ENCODE measurements at regions not wholly inside any gene's neighbourhood (a gene's known extent, or its start where the extent isn't known, plus 50 kb on each side); places are given as distances from the start of the nearest gene placed in this dataset.
A peak's percentile ranks its signal among the peaks of the same experiment; 100 is the strongest.

DNA sequence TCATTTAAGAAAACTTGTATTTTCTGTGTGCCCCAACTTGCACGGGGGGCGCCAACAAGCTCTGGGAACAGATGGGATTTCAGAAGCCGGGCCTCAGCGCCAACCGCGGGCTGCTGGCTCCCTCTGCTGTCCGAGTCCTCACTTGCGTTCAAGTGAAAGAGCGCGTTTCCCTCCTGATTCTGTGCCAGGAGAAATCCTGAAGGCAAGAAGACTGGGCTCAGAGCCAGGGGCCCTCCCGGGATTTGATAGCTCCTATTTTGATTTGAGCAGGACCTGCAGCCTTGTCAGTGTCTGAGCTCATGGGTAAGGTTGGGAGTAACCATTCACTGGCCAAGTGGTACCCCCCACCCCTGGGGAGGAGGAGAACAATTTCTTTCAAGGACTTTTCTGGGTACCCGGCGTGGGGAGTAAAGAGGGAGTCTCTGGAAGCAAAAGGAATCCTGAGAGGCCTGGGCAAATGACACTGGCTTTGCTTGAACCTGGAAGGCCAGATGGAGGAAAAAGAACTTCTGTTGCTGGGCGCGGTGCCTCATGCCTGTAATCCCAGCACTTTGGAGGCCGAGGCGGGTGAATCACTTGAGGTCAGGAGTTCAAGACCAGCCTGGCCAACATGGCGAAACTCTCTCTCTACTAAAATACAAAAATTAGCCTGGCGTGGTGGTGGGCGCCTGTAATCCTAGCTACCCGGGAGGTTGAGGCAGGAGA is 179.0 kb upstream of the RGS6 start:
- DNase-seq (ENCODE audit: low spot score) = peak; percentile 75
- Histone ChIP-seq H3K9ac (ENCODE audit: low read depth in 1 of 2, low read length in 2 of 2) (no peak overlapping the region), H3K36me3 (ENCODE audit: control insufficient read depth in 4 of 4, insufficient read depth in 3 of 4, low read depth in 1 of 4, low read length in 3 of 4) (no peaks in the 10 kb centered on the region), H3K4me1 (ENCODE audit: control insufficient read depth in 4 of 4, insufficient read depth in 4 of 4, low read length in 3 of 4) (peaks cover 0 to 6% (median 4%) of the 10 kb centered on the region in 4 donors), H3K9me3 (ENCODE audit: control insufficient read depth in 4 of 4, low read length in 3 of 4) (peaks cover 0 to 3% (median 0%) of the 10 kb centered on the region in 4 donors), H3K27ac (ENCODE audit: low read depth in 1 of 2, low read length in 2 of 2) (no peak overlapping the region), H3K27me3 (ENCODE audit: control insufficient read depth in 4 of 4, insufficient read depth in 4 of 4, low read length in 3 of 4) (no peaks in the 10 kb centered on the region), H3K4me3 (ENCODE audit: low read depth in 1 of 3, low read length in 3 of 3) (no peak overlapping the region)
- no peak for TF ChIP-seq HNF4A (conservative IDR thresholded peaks at IDR 0.05)
- TF ChIP-seq RAD21 (IDR thresholded peaks at IDR 0.05) = peak; percentile 98 to 99
- TF ChIP-seq, protein P1, sequence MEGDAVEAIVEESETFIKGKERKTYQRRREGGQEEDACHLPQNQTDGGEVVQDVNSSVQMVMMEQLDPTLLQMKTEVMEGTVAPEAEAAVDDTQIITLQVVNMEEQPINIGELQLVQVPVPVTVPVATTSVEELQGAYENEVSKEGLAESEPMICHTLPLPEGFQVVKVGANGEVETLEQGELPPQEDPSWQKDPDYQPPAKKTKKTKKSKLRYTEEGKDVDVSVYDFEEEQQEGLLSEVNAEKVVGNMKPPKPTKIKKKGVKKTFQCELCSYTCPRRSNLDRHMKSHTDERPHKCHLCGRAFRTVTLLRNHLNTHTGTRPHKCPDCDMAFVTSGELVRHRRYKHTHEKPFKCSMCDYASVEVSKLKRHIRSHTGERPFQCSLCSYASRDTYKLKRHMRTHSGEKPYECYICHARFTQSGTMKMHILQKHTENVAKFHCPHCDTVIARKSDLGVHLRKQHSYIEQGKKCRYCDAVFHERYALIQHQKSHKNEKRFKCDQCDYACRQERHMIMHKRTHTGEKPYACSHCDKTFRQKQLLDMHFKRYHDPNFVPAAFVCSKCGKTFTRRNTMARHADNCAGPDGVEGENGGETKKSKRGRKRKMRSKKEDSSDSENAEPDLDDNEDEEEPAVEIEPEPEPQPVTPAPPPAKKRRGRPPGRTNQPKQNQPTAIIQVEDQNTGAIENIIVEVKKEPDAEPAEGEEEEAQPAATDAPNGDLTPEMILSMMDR (IDR thresholded peaks at IDR 0.05; ENCODE audit: low read depth, low read length, missing input control) = peak; percentile 92
- no peak for TF ChIP-seq NR2F2 (IDR thresholded peaks at IDR 0.05)
- TF ChIP-seq FOXA2 (IDR thresholded peaks at IDR 0.05) = no peak
- TF ChIP-seq MAX (IDR thresholded peaks at IDR 0.05) = no peak
- no peak for TF ChIP-seq ATF3 (IDR thresholded peaks at IDR 0.05)
- TF ChIP-seq GABPA (IDR thresholded peaks at IDR 0.05 in 1 of 2, conservative IDR thresholded peaks at IDR 0.05 in 1 of 2) = no peak
- TF ChIP-seq HNF4G (IDR thresholded peaks at IDR 0.05) = no peak
- 33% methylated on average over 21 of the region's 21 CpGs for WGBS

- no peak for DNase-seq (ENCODE audit: low spot score)
- TF ChIP-seq ATF3 (IDR thresholded peaks at IDR 0.05) (no peak), FOXA2 (IDR thresholded peaks at IDR 0.05) (no peak), FOXA1 (IDR thresholded peaks at IDR 0.05) (no peak), RXRA (IDR thresholded peaks at IDR 0.05) (no peak), HNF4G (IDR thresholded peaks at IDR 0.05) (no peak), ZBTB33 (IDR thresholded peaks at IDR 0.05) (no peak), HNF4A (conservative IDR thresholded peaks at IDR 0.05) (no peak), TAF1 (conservative IDR thresholded peaks at IDR 0.05) (no peak), EGR1 (IDR thresholded peaks at IDR 0.05; ENCODE audit: low read depth in 2 of 2) (no peak), YY1 (IDR thresholded peaks at IDR 0.05) (no peak), NR2F2 (IDR thresholded peaks at IDR 0.05) (no peak)
- TF ChIP-seq, protein P2, sequence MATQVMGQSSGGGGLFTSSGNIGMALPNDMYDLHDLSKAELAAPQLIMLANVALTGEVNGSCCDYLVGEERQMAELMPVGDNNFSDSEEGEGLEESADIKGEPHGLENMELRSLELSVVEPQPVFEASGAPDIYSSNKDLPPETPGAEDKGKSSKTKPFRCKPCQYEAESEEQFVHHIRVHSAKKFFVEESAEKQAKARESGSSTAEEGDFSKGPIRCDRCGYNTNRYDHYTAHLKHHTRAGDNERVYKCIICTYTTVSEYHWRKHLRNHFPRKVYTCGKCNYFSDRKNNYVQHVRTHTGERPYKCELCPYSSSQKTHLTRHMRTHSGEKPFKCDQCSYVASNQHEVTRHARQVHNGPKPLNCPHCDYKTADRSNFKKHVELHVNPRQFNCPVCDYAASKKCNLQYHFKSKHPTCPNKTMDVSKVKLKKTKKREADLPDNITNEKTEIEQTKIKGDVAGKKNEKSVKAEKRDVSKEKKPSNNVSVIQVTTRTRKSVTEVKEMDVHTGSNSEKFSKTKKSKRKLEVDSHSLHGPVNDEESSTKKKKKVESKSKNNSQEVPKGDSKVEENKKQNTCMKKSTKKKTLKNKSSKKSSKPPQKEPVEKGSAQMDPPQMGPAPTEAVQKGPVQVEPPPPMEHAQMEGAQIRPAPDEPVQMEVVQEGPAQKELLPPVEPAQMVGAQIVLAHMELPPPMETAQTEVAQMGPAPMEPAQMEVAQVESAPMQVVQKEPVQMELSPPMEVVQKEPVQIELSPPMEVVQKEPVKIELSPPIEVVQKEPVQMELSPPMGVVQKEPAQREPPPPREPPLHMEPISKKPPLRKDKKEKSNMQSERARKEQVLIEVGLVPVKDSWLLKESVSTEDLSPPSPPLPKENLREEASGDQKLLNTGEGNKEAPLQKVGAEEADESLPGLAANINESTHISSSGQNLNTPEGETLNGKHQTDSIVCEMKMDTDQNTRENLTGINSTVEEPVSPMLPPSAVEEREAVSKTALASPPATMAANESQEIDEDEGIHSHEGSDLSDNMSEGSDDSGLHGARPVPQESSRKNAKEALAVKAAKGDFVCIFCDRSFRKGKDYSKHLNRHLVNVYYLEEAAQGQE (IDR thresholded peaks at IDR 0.05) = no peak
- TF ChIP-seq, protein P1 (IDR thresholded peaks at IDR 0.05; ENCODE audit: low read depth, low read length, missing input control) = no peak
- Histone ChIP-seq H3K9me3 (ENCODE audit: control insufficient read depth in 4 of 4, low read length in 3 of 4) (no peaks in the 10 kb centered on the region), H3K4me1 (ENCODE audit: control insufficient read depth in 4 of 4, insufficient read depth in 4 of 4, low read length in 3 of 4) (peaks cover 0 to 6% (median 4%) of the 10 kb centered on the region in 4 donors), H3K27ac (ENCODE audit: low read depth in 1 of 2, low read length in 2 of 2) (no peak overlapping the region), H3K27me3 (ENCODE audit: control insufficient read depth in 4 of 4, insufficient read depth in 4 of 4, low read length in 3 of 4) (no peaks in the 10 kb centered on the region), H3K9ac (ENCODE audit: low read depth in 1 of 2, low read length in 2 of 2) (no peak overlapping the region), H3K36me3 (ENCODE audit: control insufficient read depth in 4 of 4, insufficient read depth in 3 of 4, low read depth in 1 of 4, low read length in 3 of 4) (no peaks in the 10 kb centered on the region), H3K4me3 (ENCODE audit: low read depth in 1 of 3, low read length in 3 of 3) (no peak overlapping the region)
- WGBS = 91% methylated on average over 16 of the region's 16 CpGs
Measured at GRCh38 chr14:71753976-71754375, 178.3 kb upstream of the RGS6 start.
